ENCODE measurements at regions not wholly inside any gene's neighbourhood (a gene's known extent, or its start where the extent isn't known, plus 50 kb on each side); places are given as distances from the start of the nearest gene placed in this dataset.

GRCh38 chr9:135000647-135001245, 83.0 kb upstream of the FCN1 start:
- TF ChIP-seq, protein P1, sequence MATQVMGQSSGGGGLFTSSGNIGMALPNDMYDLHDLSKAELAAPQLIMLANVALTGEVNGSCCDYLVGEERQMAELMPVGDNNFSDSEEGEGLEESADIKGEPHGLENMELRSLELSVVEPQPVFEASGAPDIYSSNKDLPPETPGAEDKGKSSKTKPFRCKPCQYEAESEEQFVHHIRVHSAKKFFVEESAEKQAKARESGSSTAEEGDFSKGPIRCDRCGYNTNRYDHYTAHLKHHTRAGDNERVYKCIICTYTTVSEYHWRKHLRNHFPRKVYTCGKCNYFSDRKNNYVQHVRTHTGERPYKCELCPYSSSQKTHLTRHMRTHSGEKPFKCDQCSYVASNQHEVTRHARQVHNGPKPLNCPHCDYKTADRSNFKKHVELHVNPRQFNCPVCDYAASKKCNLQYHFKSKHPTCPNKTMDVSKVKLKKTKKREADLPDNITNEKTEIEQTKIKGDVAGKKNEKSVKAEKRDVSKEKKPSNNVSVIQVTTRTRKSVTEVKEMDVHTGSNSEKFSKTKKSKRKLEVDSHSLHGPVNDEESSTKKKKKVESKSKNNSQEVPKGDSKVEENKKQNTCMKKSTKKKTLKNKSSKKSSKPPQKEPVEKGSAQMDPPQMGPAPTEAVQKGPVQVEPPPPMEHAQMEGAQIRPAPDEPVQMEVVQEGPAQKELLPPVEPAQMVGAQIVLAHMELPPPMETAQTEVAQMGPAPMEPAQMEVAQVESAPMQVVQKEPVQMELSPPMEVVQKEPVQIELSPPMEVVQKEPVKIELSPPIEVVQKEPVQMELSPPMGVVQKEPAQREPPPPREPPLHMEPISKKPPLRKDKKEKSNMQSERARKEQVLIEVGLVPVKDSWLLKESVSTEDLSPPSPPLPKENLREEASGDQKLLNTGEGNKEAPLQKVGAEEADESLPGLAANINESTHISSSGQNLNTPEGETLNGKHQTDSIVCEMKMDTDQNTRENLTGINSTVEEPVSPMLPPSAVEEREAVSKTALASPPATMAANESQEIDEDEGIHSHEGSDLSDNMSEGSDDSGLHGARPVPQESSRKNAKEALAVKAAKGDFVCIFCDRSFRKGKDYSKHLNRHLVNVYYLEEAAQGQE (IDR thresholded peaks at IDR 0.05): no peak
- TF ChIP-seq RCOR1 (IDR thresholded peaks at IDR 0.05; ENCODE audit: low read depth, low read length) (no peak), POLR2A (IDR thresholded peaks at IDR 0.05; ENCODE audit: low read length) (no peak), KDM5A (IDR thresholded peaks at IDR 0.05) (no peak), CTCF (IDR thresholded peaks at IDR 0.05) (no peak), MYC (IDR thresholded peaks at IDR 0.05; ENCODE audit: borderline replicate concordance, low read length) (no peak), EP300 (IDR thresholded peaks at IDR 0.05) (no peak), CBX8 (IDR thresholded peaks at IDR 0.05) (no peak), USF2 (IDR thresholded peaks at IDR 0.05) (no peak), HOXA7 (CRISPR knock-in tag; IDR thresholded peaks at IDR 0.05) (no peak)
- TF ChIP-seq, protein P2, sequence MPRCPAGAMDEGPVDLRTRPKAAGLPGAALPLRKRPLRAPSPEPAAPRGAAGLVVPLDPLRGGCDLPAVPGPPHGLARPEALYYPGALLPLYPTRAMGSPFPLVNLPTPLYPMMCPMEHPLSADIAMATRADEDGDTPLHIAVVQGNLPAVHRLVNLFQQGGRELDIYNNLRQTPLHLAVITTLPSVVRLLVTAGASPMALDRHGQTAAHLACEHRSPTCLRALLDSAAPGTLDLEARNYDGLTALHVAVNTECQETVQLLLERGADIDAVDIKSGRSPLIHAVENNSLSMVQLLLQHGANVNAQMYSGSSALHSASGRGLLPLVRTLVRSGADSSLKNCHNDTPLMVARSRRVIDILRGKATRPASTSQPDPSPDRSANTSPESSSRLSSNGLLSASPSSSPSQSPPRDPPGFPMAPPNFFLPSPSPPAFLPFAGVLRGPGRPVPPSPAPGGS (IDR thresholded peaks at IDR 0.05): no peak

Measured in A549 (cell line).